ENCODE measurements at regions not wholly inside any gene's neighbourhood (a gene's known extent, or its start where the extent isn't known, plus 50 kb on each side); places are given as distances from the start of the nearest gene placed in this dataset.

DNA sequence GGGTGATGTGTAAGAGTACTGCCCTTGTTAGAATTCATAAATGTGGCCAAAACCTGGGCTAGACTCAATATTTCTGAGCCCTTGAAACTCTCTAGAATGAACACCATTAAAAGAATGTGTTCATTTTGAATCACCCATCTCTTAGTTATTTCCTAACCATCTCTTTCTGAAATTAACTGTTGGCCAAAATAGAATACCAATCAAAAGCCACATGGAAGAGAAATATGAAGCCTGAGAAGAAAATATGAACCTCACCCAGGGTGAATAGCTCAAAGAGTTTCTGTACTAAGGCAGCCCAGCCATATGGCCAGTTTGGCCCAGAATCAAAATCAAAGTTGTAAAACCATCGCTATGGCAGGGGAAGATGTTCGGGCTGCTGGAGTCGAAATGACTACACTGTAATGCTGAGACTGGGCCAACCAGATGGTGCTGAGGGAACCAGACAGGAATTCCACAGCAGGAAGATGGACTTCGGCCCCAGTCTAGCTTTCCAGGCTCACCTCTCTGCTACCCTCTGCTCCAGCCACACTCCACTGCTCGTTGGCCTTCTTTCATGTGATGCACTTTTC is 154.3 kb upstream of the ZFHX3 start:
- DNase-seq = no peak

DNA sequence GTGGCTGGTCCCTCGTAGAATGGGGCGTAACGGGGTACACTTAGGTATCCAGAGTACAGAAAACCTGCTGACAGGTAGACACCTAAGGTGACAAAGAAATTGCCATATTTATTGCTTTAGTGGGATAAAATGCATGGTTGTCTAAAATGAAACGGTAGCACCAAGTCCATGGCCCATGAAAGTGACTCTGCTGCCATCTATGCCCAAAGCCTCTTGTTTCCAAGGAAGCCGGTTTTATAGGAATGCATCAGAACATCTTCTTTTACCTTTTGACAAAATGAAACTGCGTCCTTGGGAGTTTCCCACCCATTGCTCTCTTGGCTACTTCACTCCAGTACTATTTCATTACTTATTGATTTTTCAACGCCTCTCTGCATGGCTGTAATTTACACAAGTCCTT is 151.3 kb upstream of the ZFHX3 start:
- DNase-seq = no peak

DNA sequence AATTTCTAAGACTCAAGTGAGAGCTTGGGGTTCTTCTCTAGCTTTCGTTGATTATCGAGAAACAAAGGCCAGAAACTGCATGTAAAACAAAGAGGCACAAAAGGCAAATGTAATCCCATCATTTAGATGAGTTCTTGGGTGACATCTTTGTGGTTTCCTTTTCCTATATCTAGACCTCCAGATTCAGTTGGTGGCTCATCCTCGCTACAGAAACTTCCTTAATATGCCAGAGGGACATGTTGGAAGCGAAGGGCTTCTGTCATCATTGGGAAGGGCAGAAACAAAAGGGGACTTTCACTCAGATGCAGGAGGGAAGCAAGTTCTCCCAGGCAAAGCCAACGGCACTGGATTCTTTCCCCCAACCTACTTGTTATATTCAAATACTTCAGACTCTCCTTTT is 150.6 kb upstream of the ZFHX3 start:
- DNase-seq = no peak

GRCh38 chr16:73197598-73197997 is 149.7 kb upstream of the ZFHX3 start:
- DNase-seq = no peak

- peak; percentile 28 for DNase-seq
These were observed 148.7 kb upstream of the ZFHX3 start for GRCh38 chr16:73196670-73197069.

- no peak for DNase-seq
These were observed 145.5 kb upstream of the ZFHX3 start for GRCh38 chr16:73193464-73193863.

DNA sequence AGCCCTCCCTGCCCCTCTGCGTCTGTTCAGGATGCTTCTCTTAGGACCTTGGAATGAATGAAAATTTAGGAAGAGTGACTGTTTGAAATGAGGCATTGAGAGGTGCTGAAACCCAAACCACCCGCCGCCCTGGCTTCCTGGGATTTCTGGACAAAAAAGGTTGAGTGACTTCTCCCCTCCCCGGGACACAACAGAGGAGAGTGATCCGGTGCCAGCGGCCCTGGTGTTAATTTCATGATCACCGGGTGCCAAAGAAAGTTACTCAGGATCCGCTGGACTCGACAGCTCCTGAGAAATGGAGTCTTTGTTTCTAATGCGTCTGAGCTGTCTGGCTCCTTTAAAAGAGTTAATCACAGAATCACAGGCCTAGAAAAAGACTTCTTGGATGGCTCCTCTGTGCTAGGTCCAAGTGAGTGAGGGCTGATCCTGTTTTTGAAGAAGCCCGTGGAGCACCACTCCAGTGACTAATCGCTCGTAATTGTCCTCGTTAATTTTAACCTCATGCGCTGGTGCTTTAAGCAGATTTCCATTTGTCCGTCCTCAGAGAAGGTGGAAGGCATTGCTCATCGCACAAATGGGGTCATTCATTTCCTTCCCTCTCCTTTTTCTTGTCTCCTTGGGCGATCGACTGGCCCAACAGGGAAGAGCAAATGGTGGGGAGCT is 144.4 kb upstream of the ZFHX3 start:
- DNase-seq = no peak

DNA sequence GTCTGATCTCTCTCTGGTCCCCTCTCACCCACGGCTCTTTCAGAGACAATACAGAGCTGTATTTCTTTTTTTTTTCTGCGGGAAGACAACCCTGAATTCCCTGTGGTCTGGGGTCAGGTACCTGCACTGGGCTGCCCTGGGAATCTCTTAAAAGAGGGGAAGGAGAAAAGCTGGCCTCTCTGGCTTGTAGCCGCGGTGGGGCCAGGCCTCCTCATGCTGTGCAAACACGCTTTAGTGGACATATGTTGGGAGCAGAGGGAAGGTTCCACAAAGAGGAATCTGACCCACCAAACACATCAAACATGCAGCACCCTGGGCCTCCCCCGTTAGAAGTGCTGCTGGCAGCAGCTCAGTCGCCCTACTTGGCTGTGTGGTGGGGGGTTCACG is 143.7 kb upstream of the ZFHX3 start:
- DNase-seq = no peak

DNA sequence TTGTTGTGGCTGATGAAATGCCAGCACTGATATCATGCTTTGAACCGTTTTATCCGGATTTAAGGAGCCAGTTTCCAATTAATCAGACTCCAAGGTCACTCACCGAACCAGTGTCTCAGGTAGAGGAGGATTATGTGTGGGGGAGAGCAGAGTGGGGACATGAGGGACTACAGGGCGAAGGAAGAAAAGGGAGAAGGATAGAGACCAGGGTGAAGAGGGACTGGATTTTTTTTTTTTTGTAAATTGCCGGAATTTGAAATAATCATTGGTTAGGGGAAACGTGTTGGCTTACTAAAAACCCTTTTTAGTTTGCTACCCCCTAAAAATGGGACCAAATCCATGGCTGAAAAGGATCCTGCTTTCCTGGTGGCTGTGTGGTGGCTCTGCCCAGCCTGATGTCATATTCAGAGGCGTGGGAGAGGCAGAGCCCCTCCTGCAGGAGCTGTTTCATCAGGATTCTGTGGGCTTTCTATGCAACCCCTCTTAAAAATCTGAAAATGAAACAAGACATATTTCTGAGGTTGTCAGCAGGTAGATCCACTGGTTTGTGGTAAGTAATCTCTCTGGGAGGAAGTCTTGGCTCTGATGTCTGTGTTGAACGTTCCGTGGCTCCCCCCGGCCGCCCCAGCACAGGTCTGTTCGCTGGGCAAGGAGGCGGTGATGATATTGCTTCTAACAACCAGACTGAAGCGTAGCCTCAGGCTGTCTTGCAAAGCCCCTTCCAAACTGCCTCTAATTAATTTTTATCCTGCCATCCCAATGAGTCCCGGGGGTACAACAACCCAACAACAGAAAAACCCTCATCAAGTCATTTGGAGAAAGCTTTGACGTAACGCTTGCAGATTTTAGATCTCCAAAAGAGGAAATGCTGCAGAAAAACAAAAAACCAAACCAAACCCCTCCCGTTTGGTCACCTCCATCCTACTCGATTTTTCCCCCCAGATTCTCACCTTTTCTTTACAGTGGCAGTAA is 143.0 kb upstream of the ZFHX3 start:
- no peak for DNase-seq

- DNase-seq = no peak
These were observed 142.3 kb upstream of the ZFHX3 start for GRCh38 chr16:73190256-73190655.

DNA sequence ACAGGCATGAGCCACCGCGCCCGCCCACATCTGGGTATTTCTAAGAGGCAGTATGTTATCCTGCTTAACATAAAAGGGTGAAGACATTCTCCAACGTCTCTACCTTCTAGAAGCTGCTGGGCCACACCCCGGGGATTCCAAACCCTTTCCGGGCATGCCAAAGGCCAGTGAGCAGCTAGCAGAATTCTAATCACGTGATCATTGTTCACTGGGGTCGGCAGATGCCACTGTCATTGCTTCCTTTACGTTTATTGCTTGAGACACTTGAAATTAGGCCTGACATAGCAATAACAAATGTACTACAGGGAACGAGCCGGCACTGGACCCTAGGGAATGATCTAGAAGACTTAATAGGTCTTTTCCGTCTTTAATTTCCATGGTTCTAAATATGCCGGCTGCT is 141.2 kb upstream of the ZFHX3 start:
- no peak for DNase-seq

DNA sequence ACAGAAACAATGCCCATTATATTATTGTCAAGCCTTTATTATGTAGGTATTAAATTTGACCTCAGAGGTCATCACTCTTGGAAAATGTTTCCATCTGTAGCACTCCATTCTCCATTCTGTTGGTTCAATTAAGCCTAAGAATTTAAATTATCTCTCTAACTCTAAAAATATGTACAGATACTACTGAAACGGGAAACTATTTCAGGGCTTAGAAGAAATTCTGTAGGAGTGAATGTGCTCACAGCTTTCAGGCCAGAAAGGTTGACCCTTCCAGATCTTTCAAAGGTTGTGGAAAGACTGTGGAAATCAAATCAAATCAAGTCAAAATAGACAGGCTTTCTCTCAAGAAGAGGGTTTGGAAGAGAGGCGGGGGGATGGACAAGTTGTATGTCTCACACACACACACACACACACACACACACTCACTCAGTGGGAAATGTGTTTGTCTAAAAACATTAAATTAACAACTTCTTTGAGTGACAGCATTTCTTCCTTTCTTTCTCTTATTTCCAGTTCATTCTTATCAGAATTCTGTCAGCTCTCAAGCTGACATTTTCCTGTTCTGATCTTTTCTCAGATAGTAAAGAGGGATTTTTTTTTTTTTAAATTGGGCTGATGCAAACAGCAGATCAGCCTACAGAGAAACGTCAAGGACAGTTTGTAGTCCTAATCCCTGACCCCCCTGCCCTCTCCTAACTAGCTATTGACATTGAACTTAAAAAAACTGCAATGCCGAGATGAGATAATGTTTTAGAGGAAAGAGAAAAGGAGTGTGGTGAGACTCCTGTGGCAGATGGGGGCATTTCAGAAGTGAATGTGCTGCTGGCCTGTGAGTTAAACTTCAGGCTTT is 139.0 kb upstream of the ZFHX3 start:
- no peak for DNase-seq

DNA sequence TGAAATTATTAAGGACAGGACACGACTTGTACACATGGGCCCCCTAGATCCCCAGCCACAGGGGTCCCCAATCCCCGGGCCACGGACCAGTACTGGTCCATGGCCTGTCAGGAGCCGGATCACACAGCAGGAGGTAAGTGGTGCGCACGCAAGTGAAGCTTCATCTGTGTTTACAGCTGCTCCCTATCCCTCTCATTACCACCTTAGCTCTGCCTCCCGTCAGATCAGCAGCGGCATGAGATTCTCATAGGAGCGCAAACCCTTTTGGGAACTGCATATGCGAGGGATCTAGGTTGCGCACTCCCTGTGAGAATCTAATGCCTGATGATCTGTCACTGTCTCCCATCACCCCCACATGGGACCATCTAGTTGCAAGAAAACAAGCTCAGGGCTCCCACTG is 137.8 kb upstream of the ZFHX3 start:
- DNase-seq = no peak

- DNase-seq = no peak
These were observed 135.7 kb upstream of the ZFHX3 start for GRCh38 chr16:73183611-73184092.

DNA sequence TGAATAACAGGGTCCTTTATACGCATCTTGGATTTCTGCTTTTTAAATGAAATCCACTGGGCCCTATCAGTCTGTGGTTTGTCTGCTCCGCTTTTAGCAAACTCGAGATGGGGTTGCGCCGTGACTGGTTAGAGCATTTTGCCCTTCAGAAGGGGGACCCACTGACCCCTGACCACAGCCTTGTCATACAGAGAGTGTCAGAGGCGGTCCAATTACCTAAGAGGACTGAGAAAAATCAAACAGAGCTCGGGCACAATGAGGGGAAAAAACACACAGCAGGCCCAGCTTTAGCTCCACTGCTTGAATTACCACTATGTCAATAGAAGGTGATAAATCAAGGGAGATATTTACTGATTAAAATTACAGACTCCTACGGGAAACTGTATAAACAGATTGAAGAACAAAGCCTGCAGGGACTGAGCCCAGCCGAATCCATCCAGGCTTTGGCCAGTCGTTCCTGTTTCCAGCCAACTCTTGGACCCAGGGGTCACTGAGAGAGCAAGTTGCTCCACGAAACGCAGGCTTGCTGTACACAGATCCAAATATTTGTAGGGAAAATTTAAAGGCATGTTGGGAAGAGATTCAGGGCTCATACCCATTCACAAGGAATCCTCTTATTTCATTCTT is 131.9 kb upstream of the ZFHX3 start:
- DNase-seq = peak; percentile 93

- DNase-seq = no peak
These were observed 129.9 kb upstream of the ZFHX3 start for GRCh38 chr16:73177729-73178295.

GRCh38 chr16:73176577-73177013 is 128.7 kb upstream of the ZFHX3 start:
- DNase-seq = no peak

DNA sequence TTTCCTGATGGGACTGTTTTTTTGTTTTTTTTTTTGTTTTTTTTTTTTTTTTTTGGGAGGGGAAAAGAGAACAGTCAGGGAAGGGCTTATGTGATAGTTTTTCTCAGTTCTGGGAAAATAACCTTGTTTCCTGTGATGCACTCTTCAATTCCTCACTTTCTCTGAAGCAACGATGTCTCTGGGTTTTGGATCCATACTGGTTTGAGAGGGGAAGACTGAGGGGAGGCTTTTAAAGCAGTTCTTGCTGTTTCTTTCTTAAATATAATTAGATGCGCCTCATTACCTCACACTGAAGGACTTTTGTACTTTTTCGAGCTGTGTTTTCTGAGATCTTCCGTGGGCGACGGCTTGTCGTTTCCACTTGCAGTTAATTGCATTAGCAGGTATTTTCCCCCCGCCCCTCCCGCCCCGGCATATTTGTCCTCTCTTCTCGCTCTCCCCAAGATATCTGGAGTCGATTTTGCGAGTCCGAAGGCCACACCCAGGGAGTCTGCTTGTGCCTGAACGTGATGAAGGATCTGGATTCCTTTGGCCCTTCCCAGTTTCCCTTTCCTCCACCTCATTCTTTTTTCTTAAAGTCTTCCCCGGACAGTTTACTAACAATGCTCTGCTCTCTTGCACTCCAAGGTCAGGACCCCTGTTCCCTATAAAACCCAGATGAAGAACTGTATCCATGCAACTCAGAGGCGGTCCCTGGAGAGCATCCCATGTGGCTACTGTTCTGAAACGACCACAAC is 125.2 kb upstream of the ZFHX3 start:
- DNase-seq = no peak

DNA sequence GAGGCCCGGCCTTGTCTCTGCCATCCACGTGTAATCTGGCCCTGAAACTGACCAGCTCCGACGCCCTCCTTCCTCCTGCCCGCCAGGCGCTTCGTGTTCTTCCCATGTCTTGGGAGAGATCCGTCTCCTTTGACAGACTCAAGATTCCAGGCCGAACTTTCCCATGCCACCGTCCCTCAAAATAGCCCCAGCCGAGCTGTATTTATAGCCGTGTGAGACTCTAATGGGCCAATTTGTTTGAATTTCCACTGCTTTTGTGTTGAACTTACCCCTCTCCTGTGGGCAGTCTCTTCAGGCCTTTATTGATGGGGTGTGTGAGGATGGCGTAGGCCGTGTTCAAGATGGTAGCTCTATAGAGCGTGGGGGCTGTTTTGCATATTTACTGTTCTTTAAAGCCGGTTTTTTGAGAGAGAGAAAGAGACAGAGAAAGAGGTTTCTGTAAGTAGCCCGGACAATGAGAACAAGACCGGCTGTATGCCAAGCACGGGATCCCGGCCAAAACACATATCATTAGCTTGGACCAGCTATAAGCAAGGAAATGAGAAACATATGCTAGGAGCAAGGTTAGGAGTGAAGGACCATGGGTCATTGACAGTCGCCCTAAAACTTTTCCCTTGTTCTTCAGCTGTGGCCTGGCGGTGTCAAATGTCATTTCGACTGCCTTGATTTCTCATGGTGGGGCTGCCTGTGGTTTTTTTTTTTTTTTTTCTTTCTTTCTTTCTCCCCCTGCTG is 124.5 kb upstream of the ZFHX3 start:
- peak; percentile 64 for DNase-seq

DNA sequence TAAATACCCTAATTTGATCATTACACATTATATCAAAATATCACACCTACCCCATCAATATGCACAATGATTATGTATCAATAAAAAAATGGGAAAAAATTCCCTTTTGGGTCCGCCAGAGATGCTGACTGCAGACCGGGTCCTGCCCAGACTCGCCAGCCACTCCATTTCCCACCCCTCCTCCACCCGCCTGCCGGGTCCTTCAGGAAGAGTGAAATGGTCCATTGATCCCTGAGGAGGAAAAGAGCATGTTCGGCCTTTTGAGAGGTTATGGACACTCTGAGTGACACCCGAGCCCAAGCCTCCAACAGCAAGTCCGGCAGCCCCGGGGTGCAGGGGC is 123.9 kb upstream of the ZFHX3 start:
- no peak for DNase-seq

GRCh38 chr16:73171380-73171779 is 123.5 kb upstream of the ZFHX3 start:
- peak; percentile 40 for DNase-seq
